GM23248 (cell line): ENCODE measurements at regions not wholly inside any gene's neighbourhood (a gene's known extent, or its start where the extent isn't known, plus 50 kb on each side); places are given as distances from the start of the nearest gene placed in this dataset.

Source experiments
- EZH2 ChIP-seq: fragments of 200-600 bp; sonication (generic); IDR thresholded peaks from 2 replicates; pipeline ENCODE4 v1.6.1; 2018; ENCODE audit warnings: antibody characterized with exemption, mild to moderate bottlenecking; ENCODE audit not compliant: insufficient read depth, poor library complexity, severe bottlenecking
- EZH2phosphoT487 ChIP-seq: fragments of 200-600 bp; sonication (generic); IDR thresholded peaks from 2 replicates; pipeline ENCODE4 v1.6.1; 2018; ENCODE audit warnings: antibody characterized with exemption, moderate library complexity, mild to moderate bottlenecking, low read depth; ENCODE audit not compliant: insufficient read depth

DNA sequence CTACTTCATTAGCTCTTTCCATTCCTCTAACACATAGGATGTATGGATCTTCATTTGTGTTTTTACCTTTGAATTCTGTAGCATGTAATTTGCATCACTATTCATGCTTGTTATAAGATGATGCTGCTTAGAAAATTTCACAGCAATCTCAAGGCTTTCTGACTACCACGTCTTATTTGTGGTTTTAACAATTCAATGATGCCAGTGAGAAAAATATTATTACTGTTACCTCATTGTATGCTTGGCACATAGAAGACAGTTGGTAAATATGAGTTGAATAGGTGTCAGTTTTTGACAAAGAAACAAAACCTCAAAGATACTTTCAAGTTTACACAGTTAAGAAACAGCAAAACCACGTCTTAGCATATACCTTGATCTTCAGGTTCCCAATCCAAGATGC lies 428.6 kb downstream of the TFAP2A start:
- TF ChIP-seq EZH2, result no peak
- no peak for TF ChIP-seq EZH2phosphoT487
